ENCODE measurements at regions not wholly inside any gene's neighbourhood (a gene's known extent, or its start where the extent isn't known, plus 50 kb on each side); places are given as distances from the start of the nearest gene placed in this dataset.

- DNase-seq, result peak; percentile 55
Measured at GRCh38 chr13:40490086-40490758, 176.2 kb downstream of the FOXO1 start.

- no peak for DNase-seq
Measured at GRCh38 chr13:40492511-40492910, 173.9 kb downstream of the FOXO1 start.

GRCh38 chr13:40494513-40494912 lies 171.9 kb downstream of the FOXO1 start:
- peak; percentile 52 for DNase-seq

- peak; percentile 67 for DNase-seq
Measured at GRCh38 chr13:40494946-40495620, 171.4 kb downstream of the FOXO1 start.

GRCh38 chr13:40495621-40496001 lies 170.8 kb downstream of the FOXO1 start:
- no peak for DNase-seq

- DNase-seq, result no peak
Measured at GRCh38 chr13:40496035-40496810, 170.2 kb downstream of the FOXO1 start.

GRCh38 chr13:40498461-40498860 lies 168.0 kb downstream of the FOXO1 start:
- no peak for DNase-seq

- DNase-seq, result no peak
Measured at GRCh38 chr13:40502236-40502635, 164.2 kb downstream of the FOXO1 start.

GRCh38 chr13:40503011-40503410 lies 163.4 kb downstream of the FOXO1 start:
- DNase-seq, result no peak

- DNase-seq, result no peak
Measured at GRCh38 chr13:40503966-40504591, 162.4 kb downstream of the FOXO1 start.

- DNase-seq, result no peak
Measured at GRCh38 chr13:40504641-40505040, 161.8 kb downstream of the FOXO1 start.

GRCh38 chr13:40505196-40505595 lies 161.2 kb downstream of the FOXO1 start:
- DNase-seq, result no peak
